A673 (cell line): ENCODE measurements at regions not wholly inside any gene's neighbourhood (a gene's known extent, or its start where the extent isn't known, plus 50 kb on each side); places are given as distances from the start of the nearest gene placed in this dataset.

ENCODE experiments used
- CTCF ChIP-seq: fragments of 300-800, 200-600 bp; sonication (generic); conservative IDR thresholded peaks from 2 replicates; pipeline ENCODE4 v1.5.1; 2017; ENCODE audit warnings: low read depth, mild to moderate bottlenecking, antibody characterized with exemption, low read length, moderate library complexity, mixed read lengths
- EZH2 ChIP-seq: fragments of 200-600 bp; sonication (generic); IDR thresholded peaks from 2 replicates; pipeline ENCODE4 v1.6.1; 2017; ENCODE audit warnings: borderline replicate concordance, low read depth, mild to moderate bottlenecking, mixed read lengths, antibody characterized with exemption, low read length; ENCODE audit not compliant: poor library complexity, severe bottlenecking

- no peak for TF ChIP-seq CTCF
- TF ChIP-seq EZH2 = no peak
Observed at GRCh38 chr13:103835052-103835451, 768.8 kb upstream of the SLC10A2 start.
